HUES64 (cell line): ENCODE measurements at regions not wholly inside any gene's neighbourhood (a gene's known extent, or its start where the extent isn't known, plus 50 kb on each side); places are given as distances from the start of the nearest gene placed in this dataset.

Experiments used
- H3K27ac ChIP-seq: 2 replicates; pipeline ENCODE4 v1.7.0; 2013; ENCODE audit warnings: low read depth, low read length, inconsistent platforms
- H3K27me3 ChIP-seq: 2 replicates; pipeline ENCODE4 v1.6.1; 2013; ENCODE audit warnings: mild to moderate bottlenecking, low read length; ENCODE audit not compliant: insufficient read depth
- H3K36me3 ChIP-seq: 2 replicates; pipeline ENCODE4 v1.6.1; 2013; ENCODE audit warnings: mild to moderate bottlenecking, low read length; ENCODE audit not compliant: insufficient read depth
- H3K4me1 ChIP-seq: 2 replicates; pipeline ENCODE4 v1.6.1; 2013; ENCODE audit warnings: mild to moderate bottlenecking, low read length, moderate library complexity; ENCODE audit not compliant: insufficient read depth
- H3K4me3 ChIP-seq: 2 replicates; pipeline ENCODE4 v1.5.1; 2013; ENCODE audit warnings: mild to moderate bottlenecking, low read length, moderate library complexity
- H3K9ac ChIP-seq: 2 replicates; pipeline ENCODE4 v1.6.1; 2013; ENCODE audit warnings: mild to moderate bottlenecking, low read depth, low read length
- H3K9me3 ChIP-seq: 2 replicates; pipeline ENCODE4 v1.6.1; 2013; ENCODE audit warnings: low read depth, low read length; ENCODE audit not compliant: insufficient read depth
- WGBS: fragments of 150-250, 120-280 bp; methylation state at CpG from one replicate; pipeline ENCODE4 v1.1.7; 2013; ENCODE audit warnings: missing lambda C conversion rate; 5-methylcytosine and 5-hydroxymethylcytosine counted together

DNA sequence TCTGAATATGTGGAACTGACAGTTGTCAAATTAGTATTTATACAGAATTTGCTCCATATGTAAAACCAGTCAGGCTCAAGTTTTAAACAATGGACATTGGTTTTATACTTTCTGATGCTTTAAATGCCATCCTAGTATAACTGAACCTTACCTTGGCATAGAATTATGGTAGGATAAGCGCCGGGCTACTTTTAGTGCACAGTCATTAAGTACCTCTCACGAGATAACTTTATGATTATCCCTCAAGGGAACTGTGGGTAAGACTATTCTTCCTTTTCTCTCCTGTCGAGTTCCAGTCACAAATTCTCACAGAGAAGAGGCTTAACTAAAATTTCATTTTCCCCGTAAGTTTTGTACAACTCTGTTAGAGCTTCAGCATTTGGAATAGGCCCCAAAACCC lies 110.6 kb upstream of the PTPRK start:
- 91% methylated on average over 5 of the region's 5 CpGs for WGBS
- no peaks in the 10 kb centered on the region for H3K36me3 ChIP-seq
- H3K4me3 ChIP-seq, result no peak overlapping the region
- no peak overlapping the region for H3K9ac ChIP-seq
- H3K4me1 ChIP-seq, result no peaks in the 10 kb centered on the region
- H3K27ac ChIP-seq, result no peak overlapping the region
- H3K27me3 ChIP-seq, result no peaks in the 10 kb centered on the region
- no peaks in the 10 kb centered on the region for H3K9me3 ChIP-seq

DNA sequence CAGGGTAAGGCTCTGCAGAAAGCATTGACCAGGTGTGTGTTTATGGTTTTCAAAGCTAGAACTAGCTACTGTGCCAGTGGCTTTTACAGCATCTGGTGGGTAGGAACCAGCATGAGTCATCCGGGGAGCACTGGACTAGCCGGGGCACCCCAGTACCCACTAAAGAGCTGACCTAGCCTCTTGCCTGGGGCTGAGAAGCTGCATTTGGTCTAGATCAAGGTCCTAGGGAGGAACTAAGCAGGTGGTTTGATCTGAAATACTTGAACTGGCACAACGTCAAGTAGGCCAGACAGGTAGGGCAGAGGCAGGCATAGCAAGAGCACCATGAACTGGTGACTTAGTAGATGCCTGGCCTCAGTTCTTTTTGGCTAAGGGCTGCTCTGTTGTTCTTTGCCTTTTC lies 109.8 kb upstream of the PTPRK start:
- no peaks in the 10 kb centered on the region for H3K9me3 ChIP-seq
- no peak overlapping the region for H3K27ac ChIP-seq
- H3K27me3 ChIP-seq, result no peaks in the 10 kb centered on the region
- H3K9ac ChIP-seq, result no peak overlapping the region
- no peak overlapping the region for H3K4me3 ChIP-seq
- 89% methylated on average over 3 of the region's 3 CpGs for WGBS
- no peaks in the 10 kb centered on the region for H3K36me3 ChIP-seq
- no peaks in the 10 kb centered on the region for H3K4me1 ChIP-seq

- no peak overlapping the region for H3K4me3 ChIP-seq
- peaks cover 6% of the 10 kb centered on the region for H3K4me1 ChIP-seq
- no peaks in the 10 kb centered on the region for H3K27me3 ChIP-seq
- H3K9me3 ChIP-seq, result no peaks in the 10 kb centered on the region
- 83% methylated on average over 1 of the region's 1 CpG for WGBS
- H3K9ac ChIP-seq, result no peak overlapping the region
- no peaks in the 10 kb centered on the region for H3K36me3 ChIP-seq
- H3K27ac ChIP-seq, result no peak overlapping the region
Observed at GRCh38 chr6:128617285-128617684, 96.9 kb upstream of the PTPRK start.

DNA sequence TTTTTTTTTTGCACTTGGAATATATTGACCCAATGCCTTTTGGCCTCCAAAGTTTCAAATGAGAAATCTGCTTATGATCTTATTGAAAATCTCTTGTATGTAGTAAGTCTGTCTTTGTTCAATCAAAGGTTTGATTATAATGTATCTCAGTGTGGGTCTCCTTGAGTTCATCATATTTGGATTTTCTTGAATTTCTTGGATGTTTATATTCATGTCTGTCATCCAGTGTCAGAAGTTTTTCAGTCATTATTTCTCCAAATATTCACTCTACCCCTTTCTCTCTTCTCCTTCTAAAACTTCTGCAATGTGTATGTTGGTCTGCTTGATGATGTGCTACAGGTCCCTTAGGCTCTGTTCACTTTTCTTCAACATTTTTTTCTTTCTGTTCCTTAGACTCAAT lies 95.9 kb upstream of the PTPRK start:
- Histone ChIP-seq H3K4me3 (no peak overlapping the region), H3K27me3 (no peaks in the 10 kb centered on the region), H3K9ac (no peak overlapping the region), H3K4me1 (peaks cover 6% of the 10 kb centered on the region), H3K27ac (no peak overlapping the region), H3K9me3 (no peaks in the 10 kb centered on the region), H3K36me3 (no peaks in the 10 kb centered on the region)

GRCh38 chr6:128606611-128607010 lies 86.2 kb upstream of the PTPRK start:
- no peaks in the 10 kb centered on the region for H3K36me3 ChIP-seq
- H3K27me3 ChIP-seq, result no peaks in the 10 kb centered on the region
- no peaks in the 10 kb centered on the region for H3K9me3 ChIP-seq
- 95% methylated on average over 2 of the region's 3 CpGs for WGBS
- no peaks in the 10 kb centered on the region for H3K4me1 ChIP-seq
- no peak overlapping the region for H3K4me3 ChIP-seq
- no peak overlapping the region for H3K9ac ChIP-seq
- H3K27ac ChIP-seq, result no peak overlapping the region

DNA sequence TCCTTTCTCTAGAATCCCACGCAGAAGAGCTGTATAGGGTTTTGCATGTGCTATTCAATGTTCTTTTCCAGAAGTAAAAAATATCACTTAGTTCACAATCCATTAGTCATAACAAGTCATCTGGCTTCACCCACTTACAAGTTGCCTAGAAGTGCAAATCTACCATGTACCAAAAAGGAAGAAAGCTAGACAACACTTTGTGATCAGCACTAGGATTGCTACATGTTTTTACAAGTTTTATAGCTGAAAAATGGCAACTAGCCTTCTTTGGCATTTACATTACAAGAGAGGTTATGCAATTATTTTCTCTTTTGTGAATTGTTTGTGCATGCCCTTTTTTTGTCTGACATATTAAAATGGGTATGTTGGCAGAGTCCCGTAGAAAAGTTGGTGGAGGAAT lies 85.6 kb upstream of the PTPRK start:
- H3K4me3 ChIP-seq, result no peak overlapping the region
- no peaks in the 10 kb centered on the region for H3K9me3 ChIP-seq
- H3K9ac ChIP-seq, result no peak overlapping the region
- no CpG with 5 or more reads among the region's 2 CpGs for WGBS
- peaks cover under 1% of the 10 kb centered on the region; the same call in 1 of the 2 replicates for H3K4me1 ChIP-seq
- no peak overlapping the region for H3K27ac ChIP-seq
- no peaks in the 10 kb centered on the region for H3K27me3 ChIP-seq
- H3K36me3 ChIP-seq, result no peaks in the 10 kb centered on the region

- Histone ChIP-seq H3K4me1 (peaks cover 14% of the 10 kb centered on the region; the same call in 1 of the 2 replicates), H3K9me3 (no peaks in the 10 kb centered on the region), H3K36me3 (no peaks in the 10 kb centered on the region), H3K27me3 (no peaks in the 10 kb centered on the region), H3K9ac (no peak overlapping the region), H3K4me3 (no peak overlapping the region), H3K27ac (no peak overlapping the region)
- 98% methylated on average over 4 of the region's 4 CpGs for WGBS
Observed at GRCh38 chr6:128601060-128601459, 80.7 kb upstream of the PTPRK start.

DNA sequence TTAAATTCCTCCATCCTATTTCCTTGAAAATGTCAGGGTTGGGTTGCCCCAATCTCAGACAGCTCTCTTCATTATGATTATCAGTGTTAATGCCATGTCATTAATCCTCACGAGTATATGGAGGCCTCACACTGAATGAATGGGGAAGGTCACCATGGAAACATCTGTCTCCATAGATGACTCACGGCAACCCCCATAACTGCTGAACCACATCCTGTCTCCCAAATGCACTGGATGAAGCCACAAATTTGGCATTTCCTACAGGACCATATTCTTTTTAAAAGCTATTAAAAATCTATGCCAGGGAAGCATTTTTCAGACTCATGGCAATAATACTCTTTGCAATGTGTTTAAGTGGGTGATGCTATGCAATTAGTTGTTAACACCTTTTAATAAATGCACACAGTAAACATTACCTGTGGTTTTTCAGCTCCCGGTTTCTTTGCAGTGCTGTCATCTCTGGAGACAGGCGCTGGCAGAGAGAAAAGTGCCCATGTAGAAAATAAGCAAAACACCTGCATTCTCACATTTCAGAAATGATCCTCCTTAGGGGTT lies 80.1 kb upstream of the PTPRK start:
- H3K36me3 ChIP-seq, result no peaks in the 10 kb centered on the region
- no peaks in the 10 kb centered on the region for H3K9me3 ChIP-seq
- 84% methylated on average over 4 of the region's 4 CpGs for WGBS
- peaks cover 14% of the 10 kb centered on the region; the same call in 1 of the 2 replicates for H3K4me1 ChIP-seq
- no peak overlapping the region for H3K9ac ChIP-seq
- no peaks in the 10 kb centered on the region for H3K27me3 ChIP-seq
- H3K4me3 ChIP-seq, result no peak overlapping the region
- H3K27ac ChIP-seq, result no peak overlapping the region

DNA sequence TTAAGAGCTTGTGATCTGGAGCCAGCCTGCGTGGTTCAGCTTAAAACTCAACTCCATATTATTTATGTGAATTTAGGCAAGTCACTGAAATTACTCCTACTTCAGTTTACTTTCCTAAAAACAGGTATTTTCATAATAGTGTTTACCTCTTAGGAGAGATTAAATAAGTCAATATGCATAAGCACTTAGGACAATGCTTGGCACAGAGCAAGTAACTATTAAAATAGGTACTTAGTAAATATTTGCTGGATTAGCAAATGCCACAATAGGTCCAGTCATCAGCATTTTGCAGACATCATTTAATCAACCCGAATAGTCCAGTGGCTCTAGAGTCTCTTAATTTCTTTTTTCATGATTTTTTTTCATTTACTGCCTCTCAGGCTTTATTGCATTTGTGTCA lies 78.6 kb upstream of the PTPRK start:
- no peaks in the 10 kb centered on the region for H3K27me3 ChIP-seq
- H3K9ac ChIP-seq, result no peak overlapping the region
- 84% methylated on average over 2 of the region's 2 CpGs for WGBS
- no peak overlapping the region for H3K27ac ChIP-seq
- H3K36me3 ChIP-seq, result no peaks in the 10 kb centered on the region
- H3K4me1 ChIP-seq, result peaks cover 14% of the 10 kb centered on the region; the same call in 1 of the 2 replicates
- H3K9me3 ChIP-seq, result no peaks in the 10 kb centered on the region
- no peak overlapping the region for H3K4me3 ChIP-seq

GRCh38 chr6:128598571-128598970 lies 78.2 kb upstream of the PTPRK start:
- Histone ChIP-seq H3K27ac (no peak overlapping the region), H3K36me3 (no peaks in the 10 kb centered on the region)
- 91% methylated on average over 2 of the region's 2 CpGs for WGBS

GRCh38 chr6:128597956-128598355 lies 77.6 kb upstream of the PTPRK start:
- Histone ChIP-seq H3K36me3 (no peaks in the 10 kb centered on the region), H3K9ac (no peak overlapping the region), H3K4me1 (peaks cover 14% of the 10 kb centered on the region; the same call in 1 of the 2 replicates), H3K4me3 (no peak overlapping the region), H3K9me3 (no peaks in the 10 kb centered on the region), H3K27ac (no peak overlapping the region), H3K27me3 (no peaks in the 10 kb centered on the region)

More at GRCh38 chr6:128598571-128598970, 78.2 kb upstream of the PTPRK start:
- Histone ChIP-seq H3K4me1 (peaks cover 14% of the 10 kb centered on the region; the same call in 1 of the 2 replicates), H3K9me3 (no peaks in the 10 kb centered on the region), H3K27me3 (no peaks in the 10 kb centered on the region), H3K4me3 (no peak overlapping the region), H3K9ac (no peak overlapping the region)

DNA sequence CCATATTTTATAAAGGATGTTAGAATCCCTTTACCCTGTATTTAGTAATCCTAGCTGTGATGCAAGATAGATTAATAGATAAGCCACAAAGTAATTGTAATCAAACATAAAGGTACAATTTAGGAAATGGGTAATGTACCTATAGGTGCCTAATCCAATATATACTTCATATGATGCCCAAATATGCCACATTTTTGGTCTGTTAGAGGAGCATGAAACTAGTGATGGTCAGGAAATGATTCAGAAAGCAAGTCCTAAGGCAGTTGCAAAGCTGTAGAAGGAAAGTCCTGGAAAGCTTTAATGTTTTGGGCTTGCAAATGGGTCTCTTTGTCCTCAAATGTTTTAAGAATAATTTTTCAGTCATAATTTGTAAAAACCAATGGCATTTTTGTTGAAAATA lies 76.6 kb upstream of the PTPRK start:
- H3K4me1 ChIP-seq, result peaks cover 14% of the 10 kb centered on the region; the same call in 1 of the 2 replicates
- H3K36me3 ChIP-seq, result no peaks in the 10 kb centered on the region

More for the DNA sequence above, 76.6 kb upstream of the PTPRK start:
- H3K4me3 ChIP-seq, result no peak overlapping the region
- no peaks in the 10 kb centered on the region for H3K9me3 ChIP-seq
- no peak overlapping the region for H3K27ac ChIP-seq
- no peak overlapping the region for H3K9ac ChIP-seq
- no peaks in the 10 kb centered on the region for H3K27me3 ChIP-seq
